ENCODE measurements at regions not wholly inside any gene's neighbourhood (a gene's known extent, or its start where the extent isn't known, plus 50 kb on each side); places are given as distances from the start of the nearest gene placed in this dataset.
"Not testable (repeated sequence)": the region's sequence is repeated elsewhere in the genome, so short reads cannot be mapped to it uniquely, and the experiment has no call there.

- no peak for DNase-seq (ENCODE audit: extremely low read depth, low read depth, low spot score)
These were observed 390.7 kb upstream of the PIK3R1 start for GRCh38 chr5:67824852-67825251.

- no peak for DNase-seq (ENCODE audit: extremely low read depth, low read depth, low spot score)
These were observed 397.9 kb upstream of the PIK3R1 start for GRCh38 chr5:67817652-67818051.

- DNase-seq (ENCODE audit: extremely low read depth, low read depth, low spot score): no peak
These were observed 399.1 kb upstream of the PIK3R1 start for GRCh38 chr5:67816456-67816855.

GRCh38 chr5:67815455-67816391 is 399.8 kb upstream of the PIK3R1 start:
- DNase-seq (ENCODE audit: extremely low read depth, low read depth, low spot score): no peak

GRCh38 chr5:67814569-67815311 is 400.8 kb upstream of the PIK3R1 start:
- no peak for DNase-seq (ENCODE audit: extremely low read depth, low read depth, low spot score)

- no peak for DNase-seq (ENCODE audit: extremely low read depth, low read depth, low spot score)
These were observed 401.5 kb upstream of the PIK3R1 start for GRCh38 chr5:67813877-67814539.

GRCh38 chr5:67809589-67809988 is 406.0 kb upstream of the PIK3R1 start:
- no peak for DNase-seq (ENCODE audit: extremely low read depth, low read depth, low spot score)

GRCh38 chr5:67808340-67808739 is 407.2 kb upstream of the PIK3R1 start:
- DNase-seq (ENCODE audit: extremely low read depth, low read depth, low spot score): no peak

- no peak for DNase-seq (ENCODE audit: extremely low read depth, low read depth, low spot score)
These were observed 408.1 kb upstream of the PIK3R1 start for GRCh38 chr5:67807439-67807888.

- DNase-seq (ENCODE audit: extremely low read depth, low read depth, low spot score): no peak
These were observed 408.7 kb upstream of the PIK3R1 start for GRCh38 chr5:67806654-67807438.

- no peak for DNase-seq (ENCODE audit: extremely low read depth, low read depth, low spot score)
These were observed 409.7 kb upstream of the PIK3R1 start for GRCh38 chr5:67805666-67806348.

- DNase-seq (ENCODE audit: extremely low read depth, low read depth, low spot score): no peak
These were observed 412.8 kb upstream of the PIK3R1 start for GRCh38 chr5:67802766-67803165.

- DNase-seq (ENCODE audit: extremely low read depth, low read depth, low spot score): no peak
These were observed 415.8 kb upstream of the PIK3R1 start for GRCh38 chr5:67799732-67800234.

- DNase-seq (ENCODE audit: extremely low read depth, low read depth, low spot score): not testable (repeated sequence)
These were observed 417.1 kb upstream of the PIK3R1 start for GRCh38 chr5:67798470-67798869.

GRCh38 chr5:67795781-67796477 is 419.6 kb upstream of the PIK3R1 start:
- DNase-seq (ENCODE audit: extremely low read depth, low read depth, low spot score): no peak

- no peak for DNase-seq (ENCODE audit: extremely low read depth, low read depth, low spot score)
These were observed 421.6 kb upstream of the PIK3R1 start for GRCh38 chr5:67793966-67794365.

GRCh38 chr5:67793418-67793817 is 422.1 kb upstream of the PIK3R1 start:
- no peak for DNase-seq (ENCODE audit: extremely low read depth, low read depth, low spot score)

GRCh38 chr5:67792891-67793290 is 422.7 kb upstream of the PIK3R1 start:
- DNase-seq (ENCODE audit: extremely low read depth, low read depth, low spot score): no peak

GRCh38 chr5:67790390-67790789 is 425.2 kb upstream of the PIK3R1 start:
- DNase-seq (ENCODE audit: extremely low read depth, low read depth, low spot score): no peak

Measured in glomerular endothelial cell (primary cell).